HG03520 (cell line): ENCODE measurements at regions not wholly inside any gene's neighbourhood (a gene's known extent, or its start where the extent isn't known, plus 50 kb on each side); places are given as distances from the start of the nearest gene placed in this dataset.

Experiments used
- ATAC-seq: cut with Tn5 transposase; IDR thresholded peaks from one replicate; pipeline ENCODE4 v1.9.1; 2021; ENCODE audit warnings: mild to moderate bottlenecking, moderate library complexity; ENCODE audit not compliant: unreplicated experiment

DNA sequence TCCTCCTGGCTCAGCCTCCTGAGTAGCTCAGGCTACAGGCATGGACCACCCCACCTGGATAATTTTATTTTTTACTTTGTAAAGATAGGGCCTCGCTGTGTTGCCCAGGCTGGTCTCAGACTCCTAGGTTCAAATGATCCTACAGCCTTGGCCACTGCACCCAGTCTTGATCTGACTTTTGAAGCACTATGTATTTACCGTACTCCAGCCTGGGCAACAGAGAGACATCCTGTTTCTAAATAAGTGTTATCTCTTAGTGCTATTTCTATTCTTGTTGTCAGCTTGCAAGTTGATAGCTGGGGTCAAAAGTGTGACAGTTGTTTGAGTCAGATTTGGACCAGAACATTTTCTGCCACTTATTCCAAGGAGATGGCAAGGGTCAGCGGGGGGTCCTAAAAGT, 486.4 kb downstream of the NPIPA7 start:
- ATAC-seq = no peak

DNA sequence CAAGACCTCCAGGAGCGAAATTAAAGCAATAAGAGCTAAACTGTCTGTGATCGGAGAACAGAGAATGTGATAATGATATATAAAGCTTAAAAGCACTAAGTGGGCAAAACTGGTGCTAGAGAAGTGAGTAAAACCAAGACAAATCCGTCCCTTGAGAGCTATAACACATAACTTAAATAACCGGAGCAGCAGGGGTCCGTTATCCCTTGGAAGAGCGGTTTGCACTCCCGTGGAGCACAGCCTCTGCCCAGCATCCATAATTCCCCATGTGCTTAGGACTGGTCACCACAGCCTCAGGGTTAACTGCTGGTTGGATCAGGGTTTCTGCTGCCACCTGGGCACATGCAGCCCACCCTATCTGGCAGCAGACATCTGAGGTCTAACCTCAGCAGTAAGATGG, 489.0 kb downstream of the NPIPA7 start:
- no peak for ATAC-seq

DNA sequence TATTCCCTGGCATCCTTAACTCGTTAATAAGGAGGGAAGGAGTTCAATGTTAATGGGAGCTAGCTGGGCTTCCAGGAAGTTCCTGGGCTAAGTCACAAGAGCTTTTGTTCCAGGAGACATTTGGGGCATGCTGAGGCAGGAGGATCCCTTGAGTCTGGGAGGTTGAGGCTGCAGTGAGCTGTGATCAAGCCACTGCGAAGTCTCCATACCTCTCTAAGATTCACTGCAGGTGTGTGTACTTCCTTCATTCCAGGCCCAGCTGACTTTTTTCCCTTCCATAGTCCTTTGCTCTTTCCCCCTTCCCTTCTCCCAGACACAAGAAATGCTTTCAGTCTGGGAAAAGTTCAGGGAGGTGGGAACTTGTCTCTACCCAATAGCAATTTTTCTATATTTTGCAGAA, 489.8 kb downstream of the NPIPA7 start:
- ATAC-seq = no peak

DNA sequence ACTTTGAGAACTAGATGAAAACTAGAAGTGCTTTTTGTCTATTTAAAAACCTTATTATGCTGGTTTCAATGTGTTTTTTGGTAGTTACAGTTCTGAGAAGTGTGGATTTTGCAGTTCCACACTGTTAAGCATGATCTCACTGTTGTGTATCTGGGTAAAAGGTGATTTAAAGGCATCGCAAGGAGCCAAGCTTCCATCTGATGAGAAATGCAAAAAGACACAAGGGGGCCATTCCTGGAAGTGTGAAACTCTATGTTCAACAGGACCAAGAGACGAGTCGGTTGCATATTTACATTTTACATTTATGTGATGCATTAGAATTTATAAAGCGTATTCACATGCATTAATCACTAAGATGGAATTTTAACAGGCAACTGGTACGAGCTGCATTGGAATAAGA, 490.8 kb downstream of the NPIPA7 start:
- ATAC-seq = no peak

DNA sequence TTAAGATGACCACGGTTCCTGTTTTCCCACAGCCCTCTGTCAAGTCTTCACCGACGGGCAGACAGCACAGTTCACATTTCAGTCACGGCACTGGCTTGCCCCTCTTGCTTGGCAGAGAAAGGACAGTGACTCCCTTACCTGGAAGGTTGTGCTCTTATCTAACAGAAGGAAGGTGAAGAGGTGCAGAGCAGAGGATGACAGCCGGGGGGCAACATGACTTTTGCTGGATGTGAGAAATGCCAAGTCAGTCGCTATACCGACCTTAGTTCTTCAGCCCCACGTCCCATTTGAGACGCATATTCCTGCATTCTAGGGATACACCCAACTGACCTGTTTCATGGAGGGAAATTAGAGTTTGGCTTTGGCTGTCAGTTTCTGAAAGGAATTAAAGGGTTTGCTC, 492.3 kb downstream of the NPIPA7 start:
- no peak for ATAC-seq

DNA sequence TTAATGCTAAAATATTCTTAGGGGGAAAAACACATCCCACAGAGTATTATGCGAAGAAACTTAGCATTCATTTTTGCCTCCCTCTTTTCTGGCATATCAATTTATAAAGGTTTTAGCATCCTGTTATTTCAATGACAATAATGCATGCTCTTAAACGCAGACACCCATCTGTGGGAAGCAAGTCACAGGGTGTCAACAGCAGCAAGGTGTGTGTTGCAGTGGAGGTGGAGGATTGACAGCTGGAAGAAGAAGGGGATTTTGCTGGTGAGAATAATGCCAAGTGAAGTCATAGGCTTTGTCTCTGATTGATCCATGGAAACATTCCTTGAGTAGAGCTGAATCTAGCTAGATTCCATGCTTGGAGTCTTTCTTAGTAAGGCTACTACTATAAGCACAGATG, 498.1 kb downstream of the NPIPA7 start:
- ATAC-seq = no peak

DNA sequence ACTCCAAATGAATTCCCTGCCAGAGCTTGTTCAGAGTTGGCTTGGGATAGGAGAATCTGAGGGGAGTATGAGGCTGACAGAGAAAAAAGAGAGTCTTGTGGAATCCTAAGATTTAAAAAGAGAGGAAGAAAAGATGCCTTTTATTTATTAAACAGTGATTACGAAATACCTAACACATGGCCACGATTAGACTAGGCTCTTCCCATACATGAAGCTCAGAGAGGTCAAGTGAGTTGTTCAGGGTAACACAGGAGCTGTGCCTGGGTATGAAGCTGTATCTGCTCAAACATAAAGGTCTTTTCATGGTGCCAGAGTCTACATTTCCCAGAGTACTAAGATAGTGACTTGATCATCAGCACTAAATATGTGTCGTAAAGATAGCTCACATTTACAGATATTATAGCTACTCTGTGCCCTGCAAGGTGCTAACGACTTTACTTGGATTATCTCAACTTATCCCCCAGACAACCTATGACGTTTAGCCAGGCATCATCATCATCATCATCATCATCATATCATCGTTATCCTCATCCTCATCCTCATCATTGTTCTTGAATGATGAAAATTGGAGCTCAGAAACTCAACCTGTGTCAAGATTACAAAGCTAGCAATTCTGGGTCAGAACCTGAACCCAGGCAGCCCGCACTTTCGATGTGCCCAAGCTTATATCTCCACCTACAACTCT, 500.8 kb downstream of the NPIPA7 start:
- no peak for ATAC-seq

DNA sequence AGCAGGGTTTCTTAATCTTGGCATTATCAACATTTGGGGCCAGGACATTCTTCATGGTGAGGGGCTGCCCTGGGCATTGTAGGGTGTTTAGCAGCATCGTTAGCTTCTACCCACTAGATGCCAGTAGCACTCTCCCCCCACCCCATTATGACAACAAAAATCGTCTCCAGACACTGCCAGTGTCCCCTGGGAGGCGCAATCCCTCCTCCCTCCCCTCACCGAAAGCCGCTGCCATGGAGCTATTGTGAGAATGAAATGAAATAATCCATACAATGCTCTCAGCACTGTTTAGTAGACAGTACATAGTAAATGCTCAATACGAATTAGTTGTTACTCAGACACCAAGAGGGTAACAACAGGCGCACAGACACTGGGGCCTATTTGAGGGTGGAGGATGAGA, 502.9 kb downstream of the NPIPA7 start:
- no peak for ATAC-seq

DNA sequence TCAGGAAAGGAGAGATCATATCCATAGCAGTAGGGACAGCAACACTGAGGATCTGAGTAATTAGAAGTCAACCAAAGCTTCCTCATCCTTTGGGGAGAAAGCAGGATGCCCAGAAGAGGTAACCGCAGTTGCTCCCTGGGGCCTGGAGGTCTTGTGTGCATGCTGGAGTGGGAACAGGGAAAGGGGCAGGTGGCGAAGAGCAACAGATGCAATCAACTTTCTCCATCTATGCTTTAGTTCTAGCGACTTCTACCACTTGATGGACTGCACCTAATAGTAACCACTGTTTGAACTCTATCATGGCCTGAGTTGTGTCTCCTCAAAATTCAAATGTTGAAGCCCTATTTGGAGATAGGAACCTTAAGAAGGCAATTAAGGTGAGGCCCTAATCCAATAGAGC, 503.8 kb downstream of the NPIPA7 start:
- no peak for ATAC-seq

DNA sequence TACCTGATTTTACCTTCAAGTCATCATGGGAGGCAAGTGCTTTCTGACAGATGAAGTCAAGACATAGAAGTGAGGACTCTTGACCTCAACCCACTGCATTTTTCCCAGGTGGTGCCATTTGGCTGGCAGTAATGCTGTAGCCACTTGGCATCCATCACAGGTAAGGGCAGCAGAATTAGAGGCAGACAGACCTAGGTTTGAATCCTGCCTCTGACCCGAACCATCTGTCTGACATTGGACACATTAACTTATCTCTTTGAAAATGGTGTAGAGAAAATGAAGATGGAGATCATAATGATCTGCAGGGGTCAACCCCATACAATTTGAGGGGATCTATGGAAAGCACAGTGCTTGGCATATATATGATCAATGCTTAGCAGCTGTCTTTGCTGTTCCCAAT, 505.5 kb downstream of the NPIPA7 start:
- ATAC-seq = no peak

DNA sequence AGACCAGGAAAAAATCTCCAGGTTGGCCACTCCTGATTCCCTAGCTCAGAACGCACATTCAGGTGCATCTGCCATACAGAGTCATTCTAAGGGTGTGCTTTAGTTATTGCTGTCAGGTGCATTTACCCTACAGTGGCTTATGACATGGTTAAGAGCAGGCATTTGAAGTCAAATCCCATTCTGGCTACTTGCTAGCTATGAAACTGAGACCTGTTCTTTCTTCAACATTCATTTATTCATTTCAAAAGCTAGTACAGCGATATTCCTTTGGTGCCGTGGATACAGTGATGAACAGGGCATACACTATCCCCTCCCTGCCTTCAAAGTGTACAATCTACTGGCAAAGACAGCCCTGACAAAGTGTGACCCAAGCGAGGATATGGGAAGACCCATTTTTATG, 508.3 kb downstream of the NPIPA7 start:
- ATAC-seq = no peak

DNA sequence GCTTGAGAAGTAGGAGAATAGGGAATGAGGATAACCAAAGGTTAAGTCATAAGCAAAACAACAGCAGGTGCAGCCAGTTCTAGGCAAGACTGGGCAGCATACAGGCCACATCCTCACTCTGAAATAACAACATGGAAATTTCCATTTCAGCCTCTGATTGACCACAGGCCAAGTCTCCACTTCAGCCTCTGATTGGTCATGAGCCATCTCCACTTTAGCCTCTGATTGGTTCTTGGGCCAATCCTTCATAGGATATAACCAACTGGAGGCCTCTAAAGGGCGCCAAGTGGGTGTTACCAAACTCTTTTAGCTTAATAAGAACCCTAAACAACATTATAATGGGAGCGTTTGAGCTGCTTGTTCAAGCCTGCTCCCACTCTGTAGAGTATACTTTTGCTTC, 512.0 kb downstream of the NPIPA7 start:
- ATAC-seq = no peak

DNA sequence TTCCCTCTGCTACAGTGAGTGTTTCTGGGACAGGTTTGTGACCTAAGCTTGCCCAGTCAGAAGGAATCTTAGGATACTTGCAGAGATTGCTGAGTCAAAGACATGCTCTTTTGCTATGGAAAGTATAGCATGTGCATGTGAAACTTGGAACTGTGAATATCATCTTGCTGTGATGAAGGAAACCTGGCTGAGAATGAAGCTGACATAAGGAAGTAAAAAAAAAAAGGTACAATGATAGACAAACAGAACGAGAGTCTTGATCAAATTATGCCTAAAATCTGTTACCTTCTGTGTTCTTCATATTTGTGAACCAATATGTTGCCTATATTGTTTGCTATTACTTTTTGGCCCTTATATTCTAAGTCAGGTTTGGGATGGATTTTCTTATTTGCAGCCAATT, 525.7 kb downstream of the NPIPA7 start:
- ATAC-seq = no peak

DNA sequence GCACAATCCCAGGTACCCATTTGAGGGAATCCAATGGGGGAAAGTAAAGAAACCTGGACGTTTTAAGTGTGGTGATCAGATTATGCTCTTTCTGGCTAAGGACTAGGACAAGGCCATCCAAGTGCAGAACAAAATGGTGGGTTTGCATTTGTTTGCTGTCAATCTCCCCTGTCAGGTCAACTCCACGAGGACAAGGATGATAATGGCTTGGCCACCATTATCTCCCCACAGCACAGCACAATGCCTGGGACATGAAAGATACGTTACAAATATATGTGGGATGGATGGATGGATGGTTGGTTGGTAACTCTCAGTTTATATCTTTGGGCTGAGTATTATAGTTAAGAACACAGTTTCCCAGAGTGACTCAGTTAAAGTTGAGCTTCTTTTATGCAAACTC, 526.9 kb downstream of the NPIPA7 start:
- no peak for ATAC-seq

DNA sequence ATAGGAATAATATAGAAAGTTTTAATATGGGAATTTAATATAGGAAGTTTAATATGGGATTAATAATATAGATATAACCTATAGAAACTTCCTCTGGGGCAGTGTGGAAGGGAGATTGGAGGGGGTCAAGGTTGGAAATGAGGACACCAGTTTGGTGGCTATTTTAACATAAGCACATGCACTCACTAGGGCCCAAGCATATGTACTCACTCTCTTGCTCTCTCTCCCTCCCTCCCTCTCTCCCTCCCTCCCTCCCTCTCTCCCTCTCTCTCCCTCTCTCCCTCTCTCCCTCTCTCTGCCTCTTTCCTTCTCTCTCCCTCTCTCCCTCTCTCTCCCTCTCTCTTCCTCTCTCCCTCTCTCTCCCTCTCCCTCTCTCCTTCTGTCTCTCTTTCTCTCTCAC, 528.1 kb downstream of the NPIPA7 start:
- ATAC-seq = no peak

DNA sequence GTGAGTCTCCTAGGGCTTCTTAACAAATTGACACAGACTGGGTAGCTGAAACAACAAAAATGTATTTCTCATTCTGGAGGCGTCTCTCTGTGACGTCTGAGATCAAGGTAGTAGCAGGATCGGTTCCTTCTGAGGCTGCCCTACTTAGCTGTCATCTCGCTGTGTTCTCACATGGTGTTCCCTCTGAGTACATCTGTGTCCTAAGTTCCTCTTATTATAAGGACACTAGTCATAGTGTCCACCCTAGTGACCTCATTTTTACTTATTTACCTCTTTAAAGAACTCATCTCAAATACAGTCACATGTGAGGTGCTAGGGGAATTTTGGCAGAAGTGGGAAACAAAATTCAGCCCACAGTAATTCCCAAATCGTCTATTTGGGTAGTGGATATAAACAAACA, 529.1 kb downstream of the NPIPA7 start:
- ATAC-seq = no peak

DNA sequence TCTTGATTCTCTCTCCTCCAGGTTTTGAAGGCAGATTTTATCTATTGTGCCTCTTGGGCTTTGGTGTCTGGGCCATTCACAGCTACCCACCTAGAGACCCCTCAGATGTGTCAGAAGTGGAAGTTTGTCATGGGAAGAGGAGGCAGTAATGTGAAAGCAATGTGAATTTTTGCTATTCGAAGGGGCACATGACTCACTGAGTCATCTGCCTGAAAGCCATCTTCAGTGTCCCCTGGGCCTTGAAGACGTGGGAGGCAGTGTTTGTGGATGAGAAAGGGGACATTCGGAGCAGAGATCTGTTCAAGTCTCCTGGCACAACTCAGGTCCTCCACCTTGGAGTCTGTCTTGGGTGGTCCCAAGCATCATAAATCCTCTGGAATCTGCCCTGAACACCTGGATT, 530.2 kb downstream of the NPIPA7 start:
- no peak for ATAC-seq

DNA sequence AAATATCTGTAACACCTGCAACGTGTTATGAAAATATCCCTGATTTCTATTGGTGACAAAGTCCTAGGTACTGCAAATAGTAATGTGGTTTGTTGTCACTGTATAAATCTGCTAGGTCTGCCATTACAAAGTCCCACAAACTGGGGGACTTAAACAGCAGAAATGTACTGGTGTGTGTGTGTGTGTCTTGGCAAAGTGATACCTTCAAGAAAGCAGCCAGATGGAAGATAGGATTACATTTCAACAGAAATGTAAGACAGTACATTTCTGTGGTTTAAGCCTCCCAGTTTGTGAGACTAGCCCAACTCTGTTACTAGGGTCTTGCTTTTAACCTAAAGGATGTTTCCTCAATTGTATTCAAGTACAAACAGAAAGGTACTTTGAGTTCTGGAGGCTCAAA, 531.7 kb downstream of the NPIPA7 start:
- ATAC-seq = no peak

DNA sequence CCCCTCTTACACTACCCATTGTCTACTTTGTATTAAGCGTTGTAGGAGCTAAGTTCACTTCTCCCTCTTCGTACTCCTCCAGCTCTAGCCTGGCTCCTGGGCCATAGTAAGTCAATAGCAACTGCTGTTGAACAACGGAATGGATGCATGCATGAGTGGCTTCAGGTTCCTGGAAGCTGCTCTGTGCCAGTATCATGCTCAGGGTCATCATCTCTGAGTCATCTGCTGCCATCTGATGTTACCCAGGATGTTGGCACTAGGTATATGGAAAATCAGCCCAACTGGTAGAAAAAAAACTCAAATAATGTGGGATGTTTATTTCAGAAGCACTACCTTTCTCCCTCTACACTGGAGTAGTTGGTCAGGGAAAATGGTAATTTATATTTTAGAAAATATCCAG, 536.8 kb downstream of the NPIPA7 start:
- no peak for ATAC-seq

DNA sequence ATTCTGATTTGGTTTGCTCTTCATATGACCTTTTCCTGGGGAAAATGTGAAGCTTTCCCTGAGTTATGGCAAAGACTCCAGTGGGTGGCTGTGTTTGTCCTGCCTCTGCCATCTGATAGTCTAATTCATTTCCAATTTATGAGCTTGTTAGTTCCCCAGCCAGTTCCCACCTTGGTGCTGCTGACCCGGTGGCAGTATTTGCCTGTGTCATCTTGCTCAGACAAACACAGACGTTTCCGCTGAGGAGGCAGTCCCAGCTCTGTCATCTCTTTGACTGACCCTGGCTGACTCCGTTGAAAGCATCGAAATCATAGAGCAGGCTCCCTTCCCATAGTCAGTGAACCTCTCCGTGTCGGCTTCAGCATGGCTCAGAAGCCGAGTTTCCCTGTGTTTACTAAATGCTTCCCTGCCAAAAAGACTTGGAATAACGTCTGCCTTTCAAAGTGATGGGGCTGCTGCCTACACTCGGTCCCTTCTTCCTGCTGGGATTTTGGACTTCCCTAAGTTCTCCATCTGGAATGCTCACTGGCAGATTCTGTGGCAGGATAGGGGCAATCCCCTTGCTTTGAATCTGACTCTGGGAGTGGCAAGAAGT, 538.3 kb downstream of the NPIPA7 start:
- ATAC-seq = no peak

DNA sequence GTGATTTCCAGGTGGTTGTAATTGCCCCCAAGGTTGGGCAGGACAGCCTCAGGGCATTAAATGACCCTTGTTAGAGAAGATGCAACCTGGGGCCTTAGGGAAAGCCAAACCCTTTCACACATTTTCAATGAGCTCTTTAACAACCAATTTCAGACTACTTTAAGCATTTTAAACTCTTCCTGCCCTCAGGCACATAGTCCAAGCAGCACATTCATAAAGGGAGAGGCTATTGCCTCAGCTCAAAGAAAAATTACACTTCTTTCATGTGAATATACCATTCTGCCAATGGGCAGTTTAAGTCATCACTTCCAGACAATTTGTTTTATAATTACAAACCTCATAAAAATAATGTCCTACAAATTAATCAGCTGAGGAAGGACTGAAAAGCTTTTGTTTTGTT, 544.5 kb downstream of the NPIPA7 start:
- ATAC-seq = no peak

DNA sequence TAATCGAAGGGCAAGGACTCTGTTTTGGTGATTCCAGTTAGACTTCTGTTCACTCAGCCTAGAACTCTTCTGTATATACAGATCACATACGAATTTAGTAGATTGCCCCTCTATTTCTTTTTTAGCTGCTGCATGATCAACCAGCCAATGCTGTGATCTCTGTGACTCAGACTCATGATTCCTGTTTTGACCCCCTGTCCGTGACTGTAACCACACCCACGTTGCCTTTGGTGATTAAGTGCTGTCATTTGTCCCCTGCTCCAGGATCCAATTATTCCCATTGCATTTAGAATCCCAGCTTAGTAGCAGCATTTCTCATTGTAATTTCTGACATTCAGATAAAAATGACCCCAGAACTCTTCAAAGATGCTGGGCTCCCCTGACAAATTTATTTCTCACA, 545.7 kb downstream of the NPIPA7 start:
- no peak for ATAC-seq

DNA sequence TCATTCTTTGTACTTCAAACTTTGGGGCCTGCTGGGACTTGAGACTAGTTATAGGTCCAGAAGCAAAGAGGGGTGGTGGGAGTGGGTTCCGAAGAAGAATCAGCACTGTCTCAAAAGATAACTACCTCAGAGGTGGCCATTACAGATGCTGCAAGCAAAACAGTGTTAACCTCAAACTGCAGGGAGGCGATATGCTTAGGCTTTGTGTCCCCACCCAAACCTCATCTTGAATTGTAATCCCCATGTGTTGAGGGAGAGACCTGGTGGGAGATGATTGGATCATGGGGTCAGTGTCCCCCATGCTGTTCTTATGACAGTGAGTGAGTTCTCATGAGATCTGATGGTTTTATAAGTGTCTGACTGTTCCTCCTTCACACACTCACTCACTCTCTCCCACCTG, 545.3 kb downstream of the XYLT1 start:
- ATAC-seq = no peak
